NCI-H460 (cell line): ENCODE measurements at regions not wholly inside any gene's neighbourhood (a gene's known extent, or its start where the extent isn't known, plus 50 kb on each side); places are given as distances from the start of the nearest gene placed in this dataset.
A peak's percentile ranks its signal among the peaks of the same experiment; 100 is the strongest.
"Not testable (repeated sequence)": the region's sequence is repeated elsewhere in the genome, so short reads cannot be mapped to it uniquely, and the experiment has no call there.

ENCODE experiments used
- DNase-seq: peaks from one replicate; pipeline ENCODE4 v3.0.0-alpha.2; 2016; ENCODE audit warnings: low read depth; ENCODE audit errors: extremely low read depth

- DNase-seq, result no peak
These were observed 303.5 kb upstream of the ZNF804A start for GRCh38 chr2:184294831-184295230.

DNA sequence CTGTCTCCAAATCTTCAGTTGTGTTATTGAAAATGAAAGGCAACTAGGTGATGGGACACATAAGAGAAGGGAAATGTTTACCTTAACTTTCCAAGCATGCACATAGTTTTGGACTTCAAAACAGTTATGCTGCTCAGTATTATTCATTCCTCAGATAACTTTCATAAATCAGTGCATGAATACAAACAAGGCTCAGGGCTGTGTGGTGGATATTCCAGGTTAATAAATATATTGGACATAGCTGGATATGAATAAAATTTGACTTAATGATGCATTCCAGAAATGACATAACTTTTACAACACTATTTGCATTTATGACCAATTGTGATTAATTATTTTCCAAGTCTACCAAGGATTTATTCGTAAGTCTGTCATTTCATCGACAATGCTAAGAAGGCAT is 301.2 kb upstream of the ZNF804A start:
- DNase-seq, result no peak

- DNase-seq, result peak; percentile 50
These were observed 295.8 kb upstream of the ZNF804A start for GRCh38 chr2:184302506-184302905.

DNA sequence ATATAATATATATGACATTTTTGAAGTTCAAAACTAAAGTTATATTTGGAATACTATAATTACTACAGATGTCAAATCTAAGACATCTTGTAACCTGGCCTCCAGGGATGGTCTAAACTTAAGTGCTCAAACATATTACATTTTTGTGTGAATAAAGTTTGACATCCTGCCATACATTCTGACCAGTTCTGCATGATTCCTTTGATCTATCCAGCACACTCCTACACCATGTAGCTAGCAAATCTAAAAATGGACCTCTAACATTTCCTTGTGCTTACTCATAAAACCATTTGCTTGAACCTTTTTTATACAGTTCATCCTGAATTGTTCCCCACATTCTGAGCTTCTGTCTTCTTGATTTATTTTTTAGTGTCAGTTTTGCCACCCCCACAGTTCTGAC is 294.3 kb upstream of the ZNF804A start:
- no peak for DNase-seq

- DNase-seq, result peak; percentile 43
These were observed 293.2 kb upstream of the ZNF804A start for GRCh38 chr2:184305105-184305504.

GRCh38 chr2:184308706-184309105 is 289.6 kb upstream of the ZNF804A start:
- DNase-seq, result no peak

GRCh38 chr2:184312970-184313369 is 285.4 kb upstream of the ZNF804A start:
- no peak for DNase-seq

DNA sequence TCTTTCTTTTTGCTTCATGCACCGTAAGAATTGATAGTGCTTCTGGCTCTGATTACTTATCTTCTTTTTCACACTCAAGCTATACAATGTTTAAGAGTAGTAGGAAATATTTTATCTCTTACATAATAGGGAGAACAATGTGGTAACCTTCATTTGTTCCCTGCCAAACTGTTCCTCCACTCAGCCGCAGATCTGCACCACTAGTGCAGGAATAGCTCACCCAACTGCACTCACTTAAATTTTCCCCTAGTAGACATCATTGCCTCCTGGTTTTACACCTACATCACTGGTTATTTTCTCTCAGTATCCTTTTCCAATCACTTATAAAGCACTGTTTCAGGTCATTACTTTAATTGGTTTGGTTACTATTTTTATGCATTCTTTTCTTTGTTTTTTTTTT is 283.5 kb upstream of the ZNF804A start:
- DNase-seq, result no peak

- no peak for DNase-seq
These were observed 281.4 kb upstream of the ZNF804A start for GRCh38 chr2:184316921-184317320.

DNA sequence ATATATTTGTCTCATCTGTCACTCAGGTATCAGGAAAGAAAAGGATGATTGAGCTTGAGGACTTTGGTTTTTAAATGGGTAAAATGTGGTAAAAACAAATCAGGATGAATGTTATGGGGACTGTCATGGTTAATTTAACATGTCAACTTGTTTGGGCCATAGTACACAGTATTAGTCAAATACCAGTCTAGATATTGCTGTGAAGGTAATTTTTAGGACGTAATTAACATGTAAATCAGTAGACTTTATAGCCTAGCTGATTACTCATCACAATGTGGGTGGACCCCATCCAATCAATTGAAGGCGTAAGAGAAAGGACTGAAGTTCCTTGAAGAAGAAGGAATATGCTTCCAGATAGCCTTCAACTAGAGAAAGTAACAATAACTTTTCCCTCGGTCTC is 275.7 kb upstream of the ZNF804A start:
- no peak for DNase-seq

DNA sequence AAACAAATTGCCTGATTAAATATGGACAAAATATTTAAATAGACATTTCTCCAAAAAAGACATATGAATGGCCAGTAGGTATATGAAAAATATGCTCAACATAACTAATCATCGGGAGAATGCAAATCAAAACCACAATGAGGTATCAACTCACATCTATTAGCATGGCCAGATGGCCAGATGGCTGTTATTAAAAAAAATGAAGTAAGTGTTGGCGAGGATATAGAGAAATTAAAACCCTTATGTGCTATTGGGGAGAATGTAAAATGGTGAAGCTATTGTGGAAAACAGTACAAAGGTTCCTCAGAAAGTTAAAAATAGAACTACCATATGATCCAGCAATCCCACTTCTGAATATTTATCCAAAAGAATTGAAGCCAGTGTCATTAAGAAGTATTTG is 272.3 kb upstream of the ZNF804A start:
- DNase-seq, result no peak

GRCh38 chr2:184327805-184328204 is 270.5 kb upstream of the ZNF804A start:
- not testable (repeated sequence) for DNase-seq

GRCh38 chr2:184330561-184330960 is 267.8 kb upstream of the ZNF804A start:
- not testable (repeated sequence) for DNase-seq

GRCh38 chr2:184336688-184337087 is 261.6 kb upstream of the ZNF804A start:
- DNase-seq, result no peak

GRCh38 chr2:184338771-184339170 is 259.6 kb upstream of the ZNF804A start:
- no peak for DNase-seq

DNA sequence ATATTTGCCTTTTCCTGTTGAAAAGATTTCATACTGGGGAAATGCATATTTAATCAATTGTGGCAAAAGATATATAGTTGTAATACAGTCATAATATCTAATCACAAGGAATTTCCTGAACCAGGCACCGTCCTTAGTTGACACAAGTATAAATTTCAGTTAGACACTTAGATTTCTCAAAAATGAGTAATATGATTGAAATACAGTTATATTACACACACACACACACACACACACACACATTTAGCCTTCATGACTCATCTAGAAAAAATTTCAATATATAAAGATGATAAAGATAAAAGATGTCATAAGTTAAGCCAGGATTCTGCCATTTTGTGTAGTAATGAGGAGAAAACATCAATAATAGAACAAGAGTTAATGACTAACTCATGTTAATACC is 258.4 kb upstream of the ZNF804A start:
- DNase-seq, result peak; percentile 5

GRCh38 chr2:184346338-184346862 is 251.9 kb upstream of the ZNF804A start:
- no peak for DNase-seq

- DNase-seq, result no peak
These were observed 247.2 kb upstream of the ZNF804A start for GRCh38 chr2:184351126-184351525.

DNA sequence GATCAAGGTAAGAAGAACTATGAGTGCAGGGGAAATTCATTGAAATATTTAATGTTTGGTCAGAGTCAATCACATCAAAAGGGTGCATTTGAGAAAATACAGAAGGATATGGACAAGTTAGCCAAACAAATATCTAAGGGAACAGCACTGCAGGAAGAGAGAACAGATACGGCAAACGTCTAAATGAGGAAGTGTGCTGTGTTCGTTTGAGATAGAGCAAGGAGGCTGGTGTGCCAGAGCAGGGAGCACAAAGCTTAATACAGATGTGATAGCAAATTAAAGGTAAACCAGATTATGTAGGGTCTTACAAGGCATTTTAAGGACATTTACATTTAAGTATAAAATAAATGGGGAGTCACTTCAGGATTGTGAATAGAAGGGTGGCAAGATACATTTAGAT is 241.3 kb upstream of the ZNF804A start:
- no peak for DNase-seq

GRCh38 chr2:184359379-184359778 is 238.9 kb upstream of the ZNF804A start:
- no peak for DNase-seq

DNA sequence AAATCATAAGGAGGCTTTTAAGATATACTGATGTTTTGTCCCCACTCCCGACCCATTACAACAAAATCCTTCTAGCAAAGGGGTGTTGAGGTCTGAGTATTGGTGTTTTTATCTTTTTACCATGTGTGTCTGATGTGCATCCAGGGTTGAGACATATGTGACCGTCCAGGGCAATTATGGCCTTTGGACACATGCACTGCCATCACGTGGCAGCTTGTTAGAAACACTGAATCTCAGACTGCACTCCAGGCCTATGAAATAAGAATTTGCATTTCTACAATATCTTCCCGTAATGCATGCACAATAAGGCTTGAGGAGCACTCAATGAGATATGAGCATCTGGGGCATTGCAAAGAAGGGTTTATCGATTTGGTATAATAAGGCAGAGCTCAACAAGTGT is 235.1 kb upstream of the ZNF804A start:
- peak; percentile 26 for DNase-seq

- no peak for DNase-seq
These were observed 231.1 kb upstream of the ZNF804A start for GRCh38 chr2:184367211-184367610.

GRCh38 chr2:184369307-184369706 is 229.0 kb upstream of the ZNF804A start:
- DNase-seq, result no peak
